ENCODE measurements at regions not wholly inside any gene's neighbourhood (a gene's known extent, or its start where the extent isn't known, plus 50 kb on each side); places are given as distances from the start of the nearest gene placed in this dataset.

DNA sequence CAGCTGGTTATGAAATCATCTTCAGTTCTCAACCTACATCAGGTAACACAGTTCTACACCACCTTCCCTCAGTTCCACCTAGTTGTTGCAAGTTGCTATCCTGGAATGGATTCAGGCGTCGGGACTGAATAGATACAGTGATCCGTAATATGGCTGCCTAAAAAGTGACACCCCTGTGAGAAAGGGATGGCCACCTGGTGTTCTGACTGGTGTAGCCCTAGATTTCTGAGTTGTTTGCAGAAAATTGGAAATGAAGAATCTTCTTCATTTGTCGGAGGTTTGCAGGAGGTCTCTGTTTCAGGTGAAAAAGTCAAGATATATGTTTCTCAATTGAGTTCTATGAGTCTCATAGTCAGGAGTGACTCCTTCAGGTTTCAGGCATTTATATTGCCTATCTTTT is 225.8 kb upstream of the ELAC2 start (continued):
- no peak for TF ChIP-seq EZH2phosphoT487 (IDR thresholded peaks at IDR 0.05; ENCODE audit: unreplicated experiment)
- TF ChIP-seq, protein P1, sequence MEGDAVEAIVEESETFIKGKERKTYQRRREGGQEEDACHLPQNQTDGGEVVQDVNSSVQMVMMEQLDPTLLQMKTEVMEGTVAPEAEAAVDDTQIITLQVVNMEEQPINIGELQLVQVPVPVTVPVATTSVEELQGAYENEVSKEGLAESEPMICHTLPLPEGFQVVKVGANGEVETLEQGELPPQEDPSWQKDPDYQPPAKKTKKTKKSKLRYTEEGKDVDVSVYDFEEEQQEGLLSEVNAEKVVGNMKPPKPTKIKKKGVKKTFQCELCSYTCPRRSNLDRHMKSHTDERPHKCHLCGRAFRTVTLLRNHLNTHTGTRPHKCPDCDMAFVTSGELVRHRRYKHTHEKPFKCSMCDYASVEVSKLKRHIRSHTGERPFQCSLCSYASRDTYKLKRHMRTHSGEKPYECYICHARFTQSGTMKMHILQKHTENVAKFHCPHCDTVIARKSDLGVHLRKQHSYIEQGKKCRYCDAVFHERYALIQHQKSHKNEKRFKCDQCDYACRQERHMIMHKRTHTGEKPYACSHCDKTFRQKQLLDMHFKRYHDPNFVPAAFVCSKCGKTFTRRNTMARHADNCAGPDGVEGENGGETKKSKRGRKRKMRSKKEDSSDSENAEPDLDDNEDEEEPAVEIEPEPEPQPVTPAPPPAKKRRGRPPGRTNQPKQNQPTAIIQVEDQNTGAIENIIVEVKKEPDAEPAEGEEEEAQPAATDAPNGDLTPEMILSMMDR (conservative IDR thresholded peaks at IDR 0.05; ENCODE audit: low read depth in 2 of 2): no peak
- TF ChIP-seq ZNF114 (CRISPR knock-in tag; IDR thresholded peaks at IDR 0.05): no peak
- no peak for TF ChIP-seq EZH2 (IDR thresholded peaks at IDR 0.05; ENCODE audit: low read depth, unreplicated experiment)

DNA sequence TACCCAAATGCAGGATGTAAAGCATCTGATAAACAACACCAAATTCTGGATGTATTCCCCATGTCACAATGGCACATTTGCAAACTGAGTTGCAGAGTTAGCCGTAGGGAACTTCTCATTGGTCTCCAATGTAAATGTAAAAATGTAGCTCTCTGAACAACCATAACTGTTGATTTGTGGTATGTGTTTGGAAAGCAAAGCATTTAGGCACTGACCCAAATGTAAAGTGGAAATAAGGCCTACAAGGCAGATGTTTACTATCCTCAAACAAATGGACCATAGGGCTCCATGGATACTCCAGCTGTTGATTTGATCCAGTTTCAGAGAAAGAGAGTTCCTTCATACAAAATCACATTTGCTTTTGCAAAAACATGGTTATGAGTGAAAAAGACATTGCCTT is 223.0 kb upstream of the ELAC2 start:
- H3K9me3 Mint-ChIP-seq: no peaks in the 10 kb centered on the region
- Histone ChIP-seq H3K27me3 (ENCODE audit: insufficient read depth) (no peaks in the 10 kb centered on the region), H3K4me2 (no peak overlapping the region), H3K79me2 (replicated peaks; ENCODE audit: insufficient read depth) (no peaks in the 10 kb centered on the region), H2AFZ (no peak overlapping the region), H3K36me3 (ENCODE audit: insufficient read depth) (no peaks in the 10 kb centered on the region), H3K4me1 (ENCODE audit: insufficient read depth) (no peaks in the 10 kb centered on the region), H3K27ac (ENCODE audit: low read depth) (no peak overlapping the region), H3F3A (replicated peaks; ENCODE audit: low read depth) (no peaks in the 10 kb centered on the region), H3K4me3 (no peak overlapping the region), H3K9me2 (ENCODE audit: insufficient read depth) (no peaks in the 10 kb centered on the region), H4K20me1 (replicated peaks; ENCODE audit: insufficient read depth) (no peaks in the 10 kb centered on the region)
- H3K4me3 Mint-ChIP-seq: no peak overlapping the region
- DNase-seq (ENCODE audit: low spot score) (no peak), ATAC-seq (no peak)
- no peaks in the 10 kb centered on the region for H3K27me3 Mint-ChIP-seq (ENCODE audit: insufficient read depth, low read depth, poor library complexity)
- no peaks in the 10 kb centered on the region for H3K36me3 Mint-ChIP-seq (ENCODE audit: low read depth)
- H3K4me1 Mint-ChIP-seq: no peaks in the 10 kb centered on the region
- no peak overlapping the region for H3K27ac Mint-ChIP-seq
- no peak for TF ChIP-seq REST (IDR thresholded peaks at IDR 0.05; ENCODE audit: unreplicated experiment)
- no peak for TF ChIP-seq ZNF114 (CRISPR knock-in tag; IDR thresholded peaks at IDR 0.05)
- TF ChIP-seq JUNB (IDR thresholded peaks at IDR 0.05; ENCODE audit: unreplicated experiment): no peak
- TF ChIP-seq POLR2AphosphoS5 (IDR thresholded peaks at IDR 0.05; ENCODE audit: low read depth): no peak
- TF ChIP-seq EZH2 (IDR thresholded peaks at IDR 0.05; ENCODE audit: low read depth, unreplicated experiment): no peak
- no peak for TF ChIP-seq EZH2phosphoT487 (IDR thresholded peaks at IDR 0.05; ENCODE audit: unreplicated experiment)
- no peak for TF ChIP-seq ETS1 (IDR thresholded peaks at IDR 0.05)
- TF ChIP-seq STAT1 (IDR thresholded peaks at IDR 0.05; ENCODE audit: unreplicated experiment): no peak
- TF ChIP-seq NANOG (IDR thresholded peaks at IDR 0.05; ENCODE audit: borderline replicate concordance): no peak
- TF ChIP-seq, protein P1 (conservative IDR thresholded peaks at IDR 0.05; ENCODE audit: low read depth in 2 of 2): no peak
- no peak for TF ChIP-seq CREB1 (CRISPR knock-in tag; IDR thresholded peaks at IDR 0.05; ENCODE audit: low read depth)
